HEK293 (cell line): ENCODE measurements at regions not wholly inside any gene's neighbourhood (a gene's known extent, or its start where the extent isn't known, plus 50 kb on each side); places are given as distances from the start of the nearest gene placed in this dataset.

Experiments used
- CTCF ChIA-PET: fragments of 350-600 bp; formaldehyde crosslinking; extraction: SDS; loops from one replicate; lab custom pipeline; 2021; ENCODE audit warnings: antibody characterized with exemption; lab: Yijun Ruan, JAX
- POLR2A ChIA-PET: fragments of 300-600 bp; formaldehyde crosslinking; extraction: SDS; loops from one replicate; lab custom pipeline; 2020; ENCODE audit warnings: antibody characterized with exemption, inconsistent platforms; lab: Yijun Ruan, JAX
- H3K27ac ChIP-seq: fragments of 200-500 bp; sonication (Bioruptor generic); 2 replicates; pipeline ENCODE4 v1.5.1; 2014; ENCODE audit warnings: low read depth, low read length, control low read depth, inconsistent platforms; ENCODE audit errors: extremely low read depth
- H3K36me3 ChIP-seq, 2 experiments: fragments of 200-500 bp in 1 of 2; sonication (Bioruptor generic) in 1 of 2; 1 replicate in 1 of 2; 2 replicates in 1 of 2; pipeline ENCODE4 v1.5.1; 2014 to 2017; ENCODE audit warnings: inconsistent platforms in 2 of 2, low read length in 2 of 2; ENCODE audit not compliant: control insufficient read depth in 2 of 2, insufficient read depth in 1 of 2
- H3K4me1 ChIP-seq: fragments of 200-500 bp; sonication (Bioruptor generic); 2 replicates; pipeline ENCODE4 v1.5.1; 2014; ENCODE audit warnings: mild to moderate bottlenecking, low read length, inconsistent platforms; ENCODE audit not compliant: control insufficient read depth, insufficient read depth
- H3K4me3 ChIP-seq: 2 replicates; pipeline ENCODE4 v1.5.1; 2011; ENCODE audit warnings: low read depth, mild to moderate bottlenecking, control low read depth, low read length, moderate library complexity
- H3K9me3 ChIP-seq: fragments of 200-500 bp; sonication (Bioruptor generic); 2 replicates; pipeline ENCODE4 v1.5.1; 2014; ENCODE audit warnings: low read depth, low read length, inconsistent platforms; ENCODE audit not compliant: control insufficient read depth, insufficient read depth
- GLI2 ChIP-seq: fragments of 450-650 bp; formaldehyde crosslinking; IDR thresholded peaks from 2 replicates; pipeline ENCODE4; 2017; ENCODE audit warnings: missing biosample characterization, missing genetic modification characterization, low read depth, borderline replicate concordance
- ZBTB17 ChIP-seq: fragments of 450-650 bp; formaldehyde crosslinking; IDR thresholded peaks from 2 replicates; pipeline ENCODE4 v1.5.1; 2016; ENCODE audit warnings: missing biosample characterization, missing genetic modification characterization
- ZBTB8A ChIP-seq: fragments of 450-650 bp; formaldehyde crosslinking; IDR thresholded peaks from 2 replicates; pipeline ENCODE4 v1.5.1; 2016; ENCODE audit warnings: missing biosample characterization, missing genetic modification characterization
- ZEB2 ChIP-seq: fragments of 450-650 bp; formaldehyde crosslinking; IDR thresholded peaks from 2 replicates; pipeline ENCODE4 v1.5.1; 2016; ENCODE audit warnings: missing biosample characterization, missing genetic modification characterization
- ZFP41 ChIP-seq: fragments of 450-650 bp; formaldehyde crosslinking; IDR thresholded peaks from 2 replicates; pipeline ENCODE4 v1.5.1; 2016; ENCODE audit warnings: missing biosample characterization, missing genetic modification characterization, borderline replicate concordance
- ZNF146 ChIP-seq: fragments of 450-650 bp; formaldehyde crosslinking; IDR thresholded peaks from 2 replicates; pipeline ENCODE4 v1.5.1; 2016; ENCODE audit warnings: missing biosample characterization, missing genetic modification characterization
- ZNF155 ChIP-seq: fragments of 450-650 bp; formaldehyde crosslinking; IDR thresholded peaks from 2 replicates; pipeline ENCODE4 v1.5.1; 2016; ENCODE audit warnings: missing biosample characterization, missing genetic modification characterization
- ZNF16 ChIP-seq: fragments of 450-650 bp; formaldehyde crosslinking; IDR thresholded peaks from 2 replicates; pipeline ENCODE4 v1.5.1; 2016; ENCODE audit warnings: low read depth, missing biosample characterization, missing genetic modification characterization
- ZNF19 ChIP-seq: fragments of 450-650 bp; formaldehyde crosslinking; IDR thresholded peaks from 2 replicates; pipeline ENCODE4; 2016; ENCODE audit warnings: missing biosample characterization, missing genetic modification characterization, low read depth
- ZNF335 ChIP-seq: fragments of 450-650 bp; formaldehyde crosslinking; conservative IDR thresholded peaks from 2 replicates; pipeline ENCODE4 v1.5.1; 2016; ENCODE audit warnings: missing biosample characterization, missing genetic modification characterization
- ZNF354C ChIP-seq: fragments of 450-650 bp; formaldehyde crosslinking; IDR thresholded peaks from 2 replicates; pipeline ENCODE4 v1.5.1; 2016; ENCODE audit warnings: missing biosample characterization, missing genetic modification characterization, low read depth, borderline replicate concordance
- ZNF416 ChIP-seq: fragments of 450-650 bp; formaldehyde crosslinking; IDR thresholded peaks from 2 replicates; pipeline ENCODE4 v1.5.1; 2016; ENCODE audit warnings: missing biosample characterization, missing genetic modification characterization
- ZNF548 ChIP-seq: fragments of 450-650 bp; formaldehyde crosslinking; IDR thresholded peaks from 2 replicates; pipeline ENCODE4 v1.5.1; 2016; ENCODE audit warnings: missing biosample characterization, missing genetic modification characterization
- ZNF571 ChIP-seq: fragments of 450-650 bp; formaldehyde crosslinking; IDR thresholded peaks from 2 replicates; pipeline ENCODE4 v1.5.0; 2017; ENCODE audit warnings: missing biosample characterization, missing genetic modification characterization
- ZNF777 ChIP-seq: fragments of 450-650 bp; formaldehyde crosslinking; IDR thresholded peaks from 2 replicates; pipeline ENCODE4 v1.5.1; 2017; ENCODE audit warnings: missing biosample characterization, missing genetic modification characterization, borderline replicate concordance
- TF ChIP-seq, protein P1 (sequence below): fragments of 450-650 bp; formaldehyde crosslinking; IDR thresholded peaks from 2 replicates; pipeline ENCODE4 v1.5.1; 2017; ENCODE audit warnings: missing biosample characterization, missing genetic modification characterization
- TF ChIP-seq, protein P2 (sequence below): sonication (generic); formaldehyde crosslinking; IDR thresholded peaks from 2 replicates; pipeline ENCODE4 v1.8.1; 2022; ENCODE audit warnings: mild to moderate bottlenecking, moderate library complexity, missing genetic modification reagents
- TF ChIP-seq, protein P3 (sequence below): fragments of 450-650 bp; formaldehyde crosslinking; IDR thresholded peaks from 2 replicates; pipeline ENCODE4 v1.5.1; 2016; ENCODE audit warnings: missing biosample characterization, missing genetic modification characterization

GRCh38 chr3:107976202-107976800 is 114.5 kb downstream of the CD47 start:
- no peak overlapping the region for H3K4me3 ChIP-seq
- TF ChIP-seq, protein P1, sequence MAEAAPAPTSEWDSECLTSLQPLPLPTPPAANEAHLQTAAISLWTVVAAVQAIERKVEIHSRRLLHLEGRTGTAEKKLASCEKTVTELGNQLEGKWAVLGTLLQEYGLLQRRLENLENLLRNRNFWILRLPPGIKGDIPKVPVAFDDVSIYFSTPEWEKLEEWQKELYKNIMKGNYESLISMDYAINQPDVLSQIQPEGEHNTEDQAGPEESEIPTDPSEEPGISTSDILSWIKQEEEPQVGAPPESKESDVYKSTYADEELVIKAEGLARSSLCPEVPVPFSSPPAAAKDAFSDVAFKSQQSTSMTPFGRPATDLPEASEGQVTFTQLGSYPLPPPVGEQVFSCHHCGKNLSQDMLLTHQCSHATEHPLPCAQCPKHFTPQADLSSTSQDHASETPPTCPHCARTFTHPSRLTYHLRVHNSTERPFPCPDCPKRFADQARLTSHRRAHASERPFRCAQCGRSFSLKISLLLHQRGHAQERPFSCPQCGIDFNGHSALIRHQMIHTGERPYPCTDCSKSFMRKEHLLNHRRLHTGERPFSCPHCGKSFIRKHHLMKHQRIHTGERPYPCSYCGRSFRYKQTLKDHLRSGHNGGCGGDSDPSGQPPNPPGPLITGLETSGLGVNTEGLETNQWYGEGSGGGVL (tag by site-specific recombination): no peak
- no peak for TF ChIP-seq GLI2 (tag by site-specific recombination)
- TF ChIP-seq, protein P2, sequence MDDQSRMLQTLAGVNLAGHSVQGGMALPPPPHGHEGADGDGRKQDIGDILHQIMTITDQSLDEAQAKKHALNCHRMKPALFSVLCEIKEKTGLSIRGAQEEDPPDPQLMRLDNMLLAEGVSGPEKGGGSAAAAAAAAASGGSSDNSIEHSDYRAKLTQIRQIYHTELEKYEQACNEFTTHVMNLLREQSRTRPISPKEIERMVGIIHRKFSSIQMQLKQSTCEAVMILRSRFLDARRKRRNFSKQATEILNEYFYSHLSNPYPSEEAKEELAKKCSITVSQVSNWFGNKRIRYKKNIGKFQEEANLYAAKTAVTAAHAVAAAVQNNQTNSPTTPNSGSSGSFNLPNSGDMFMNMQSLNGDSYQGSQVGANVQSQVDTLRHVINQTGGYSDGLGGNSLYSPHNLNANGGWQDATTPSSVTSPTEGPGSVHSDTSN (CRISPR knock-in tag): no peak
- no peak for TF ChIP-seq ZNF354C (tag by site-specific recombination)
- TF ChIP-seq ZNF146 (tag by site-specific recombination): no peak
- no peak for TF ChIP-seq ZNF548 (tag by site-specific recombination)
- no peak for TF ChIP-seq ZBTB8A (tag by site-specific recombination)
- TF ChIP-seq ZFP41 (tag by site-specific recombination): no peak
- no peak for TF ChIP-seq ZNF16 (tag by site-specific recombination)
- no peak for TF ChIP-seq ZNF777 (tag by site-specific recombination)
- no peak for TF ChIP-seq ZNF19 (tag by site-specific recombination)
- TF ChIP-seq ZNF571 (tag by site-specific recombination): no peak
- no peak for TF ChIP-seq ZBTB17 (tag by site-specific recombination)
- TF ChIP-seq ZEB2 (tag by site-specific recombination): no peak
- no peak for TF ChIP-seq ZNF155
- TF ChIP-seq ZNF335 (tag by site-specific recombination): no peak
- TF ChIP-seq, all 188 proteins: peak for 0
- ChIA-PET CTCF (interaction anchor here (0.9 kb wide), 1 partner anchor 692 kb away, joined by 3 read pairs; no protein-coding TSS in a partner anchor), POLR2A (no interaction called here)
- H3K36me3 ChIP-seq: no peaks in the 10 kb centered on the region
- H3K4me1 ChIP-seq: no peaks in the 10 kb centered on the region
- H3K27ac ChIP-seq: no peak overlapping the region
- no peaks in the 10 kb centered on the region for H3K9me3 ChIP-seq

- ChIA-PET POLR2A (no interaction called here), CTCF (no interaction called here)
- H3K36me3 ChIP-seq: no peaks in the 10 kb centered on the region
- H3K4me1 ChIP-seq: no peaks in the 10 kb centered on the region
- H3K27ac ChIP-seq: no peak overlapping the region
- no peak overlapping the region for H3K4me3 ChIP-seq
- no peak for TF ChIP-seq ZNF416 (tag by site-specific recombination)
- TF ChIP-seq, protein P3, sequence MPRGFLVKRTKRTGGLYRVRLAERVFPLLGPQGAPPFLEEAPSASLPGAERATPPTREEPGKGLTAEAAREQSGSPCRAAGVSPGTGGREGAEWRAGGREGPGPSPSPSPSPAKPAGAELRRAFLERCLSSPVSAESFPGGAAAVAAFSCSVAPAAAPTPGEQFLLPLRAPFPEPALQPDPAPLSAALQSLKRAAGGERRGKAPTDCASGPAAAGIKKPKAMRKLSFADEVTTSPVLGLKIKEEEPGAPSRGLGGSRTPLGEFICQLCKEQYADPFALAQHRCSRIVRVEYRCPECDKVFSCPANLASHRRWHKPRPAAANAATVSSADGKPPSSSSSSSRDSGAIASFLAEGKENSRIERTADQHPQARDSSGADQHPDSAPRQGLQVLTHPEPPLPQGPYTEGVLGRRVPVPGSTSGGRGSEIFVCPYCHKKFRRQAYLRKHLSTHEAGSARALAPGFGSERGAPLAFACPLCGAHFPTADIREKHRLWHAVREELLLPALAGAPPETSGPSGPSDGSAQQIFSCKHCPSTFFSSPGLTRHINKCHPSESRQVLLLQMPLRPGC (tag by site-specific recombination): no peak
- H3K9me3 ChIP-seq: no peaks in the 10 kb centered on the region
These were observed 115.2 kb downstream of the CD47 start for GRCh38 chr3:107975529-107976201.
